ENCODE measurements at regions not wholly inside any gene's neighbourhood (a gene's known extent, or its start where the extent isn't known, plus 50 kb on each side); places are given as distances from the start of the nearest gene placed in this dataset.

GRCh38 chr10:109282510-109282909, 640.8 kb downstream of the XPNPEP1 start:
- no peaks in the 10 kb centered on the region for H3K27me3 ChIP-seq (ENCODE audit: insufficient read depth, low read depth, low read length)

DNA sequence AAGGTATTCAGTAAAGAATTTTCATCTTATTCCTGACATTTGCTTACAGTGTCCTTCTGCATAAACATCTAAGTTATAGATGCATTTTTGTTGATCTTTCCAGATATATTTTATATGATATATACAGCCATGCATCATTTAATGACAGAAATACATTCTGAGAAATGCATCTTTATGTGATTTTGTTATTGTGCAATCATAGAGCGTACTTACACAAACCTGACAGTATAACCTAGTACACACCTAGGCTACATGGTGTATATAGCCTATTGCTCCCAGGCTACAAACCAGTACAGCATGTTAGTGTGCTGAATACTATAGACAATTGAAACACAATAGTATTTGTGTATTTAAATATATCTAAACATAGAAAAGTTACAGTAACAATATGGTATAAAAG, 642.0 kb downstream of the XPNPEP1 start:
- Histone ChIP-seq H3K27ac (ENCODE audit: low read length) (no peak overlapping the region), H3K9me2 (ENCODE audit: insufficient read depth, low read length) (no peaks in the 10 kb centered on the region), H3F3A (ENCODE audit: insufficient read depth, low read length, poor library complexity, severe bottlenecking) (no peaks in the 10 kb centered on the region), H4K20me1 (ENCODE audit: insufficient read depth) (no peaks in the 10 kb centered on the region), H2AFZ (ENCODE audit: low read depth, low read length) (no peak overlapping the region), H3K9me3 (ENCODE audit: low read length) (no peaks in the 10 kb centered on the region), H3K9ac (ENCODE audit: low read length) (no peak overlapping the region), H3K4me2 (ENCODE audit: low read length) (no peak overlapping the region), H3K36me3 (ENCODE audit: insufficient read depth, low read length) (no peaks in the 10 kb centered on the region), H3K4me3 (ENCODE audit: low read length) (no peak overlapping the region), H3K79me2 (replicated peaks; ENCODE audit: insufficient read depth, low read length) (no peaks in the 10 kb centered on the region), H3K27me3 (ENCODE audit: insufficient read depth, low read depth, low read length) (no peaks in the 10 kb centered on the region)
- TF ChIP-seq, protein P1, sequence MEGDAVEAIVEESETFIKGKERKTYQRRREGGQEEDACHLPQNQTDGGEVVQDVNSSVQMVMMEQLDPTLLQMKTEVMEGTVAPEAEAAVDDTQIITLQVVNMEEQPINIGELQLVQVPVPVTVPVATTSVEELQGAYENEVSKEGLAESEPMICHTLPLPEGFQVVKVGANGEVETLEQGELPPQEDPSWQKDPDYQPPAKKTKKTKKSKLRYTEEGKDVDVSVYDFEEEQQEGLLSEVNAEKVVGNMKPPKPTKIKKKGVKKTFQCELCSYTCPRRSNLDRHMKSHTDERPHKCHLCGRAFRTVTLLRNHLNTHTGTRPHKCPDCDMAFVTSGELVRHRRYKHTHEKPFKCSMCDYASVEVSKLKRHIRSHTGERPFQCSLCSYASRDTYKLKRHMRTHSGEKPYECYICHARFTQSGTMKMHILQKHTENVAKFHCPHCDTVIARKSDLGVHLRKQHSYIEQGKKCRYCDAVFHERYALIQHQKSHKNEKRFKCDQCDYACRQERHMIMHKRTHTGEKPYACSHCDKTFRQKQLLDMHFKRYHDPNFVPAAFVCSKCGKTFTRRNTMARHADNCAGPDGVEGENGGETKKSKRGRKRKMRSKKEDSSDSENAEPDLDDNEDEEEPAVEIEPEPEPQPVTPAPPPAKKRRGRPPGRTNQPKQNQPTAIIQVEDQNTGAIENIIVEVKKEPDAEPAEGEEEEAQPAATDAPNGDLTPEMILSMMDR (IDR thresholded peaks at IDR 0.05; ENCODE audit: poor library complexity, severe bottlenecking) = no peak
- TF ChIP-seq RAD21 (conservative IDR thresholded peaks at IDR 0.05) = no peak

More at GRCh38 chr10:109282510-109282909, 640.8 kb downstream of the XPNPEP1 start:
- Histone ChIP-seq H2AFZ (ENCODE audit: low read depth, low read length) (no peak overlapping the region), H3F3A (ENCODE audit: insufficient read depth, low read length, poor library complexity, severe bottlenecking) (no peaks in the 10 kb centered on the region), H3K9me2 (ENCODE audit: insufficient read depth, low read length) (no peaks in the 10 kb centered on the region), H3K4me3 (ENCODE audit: low read length) (no peak overlapping the region), H3K36me3 (ENCODE audit: insufficient read depth, low read length) (no peaks in the 10 kb centered on the region), H3K4me2 (ENCODE audit: low read length) (no peak overlapping the region), H3K79me2 (replicated peaks; ENCODE audit: insufficient read depth, low read length) (no peaks in the 10 kb centered on the region), H3K27ac (ENCODE audit: low read length) (no peak overlapping the region), H3K9me3 (ENCODE audit: low read length) (no peaks in the 10 kb centered on the region), H4K20me1 (ENCODE audit: insufficient read depth) (no peaks in the 10 kb centered on the region), H3K9ac (ENCODE audit: low read length) (no peak overlapping the region)
- TF ChIP-seq, protein P2, sequence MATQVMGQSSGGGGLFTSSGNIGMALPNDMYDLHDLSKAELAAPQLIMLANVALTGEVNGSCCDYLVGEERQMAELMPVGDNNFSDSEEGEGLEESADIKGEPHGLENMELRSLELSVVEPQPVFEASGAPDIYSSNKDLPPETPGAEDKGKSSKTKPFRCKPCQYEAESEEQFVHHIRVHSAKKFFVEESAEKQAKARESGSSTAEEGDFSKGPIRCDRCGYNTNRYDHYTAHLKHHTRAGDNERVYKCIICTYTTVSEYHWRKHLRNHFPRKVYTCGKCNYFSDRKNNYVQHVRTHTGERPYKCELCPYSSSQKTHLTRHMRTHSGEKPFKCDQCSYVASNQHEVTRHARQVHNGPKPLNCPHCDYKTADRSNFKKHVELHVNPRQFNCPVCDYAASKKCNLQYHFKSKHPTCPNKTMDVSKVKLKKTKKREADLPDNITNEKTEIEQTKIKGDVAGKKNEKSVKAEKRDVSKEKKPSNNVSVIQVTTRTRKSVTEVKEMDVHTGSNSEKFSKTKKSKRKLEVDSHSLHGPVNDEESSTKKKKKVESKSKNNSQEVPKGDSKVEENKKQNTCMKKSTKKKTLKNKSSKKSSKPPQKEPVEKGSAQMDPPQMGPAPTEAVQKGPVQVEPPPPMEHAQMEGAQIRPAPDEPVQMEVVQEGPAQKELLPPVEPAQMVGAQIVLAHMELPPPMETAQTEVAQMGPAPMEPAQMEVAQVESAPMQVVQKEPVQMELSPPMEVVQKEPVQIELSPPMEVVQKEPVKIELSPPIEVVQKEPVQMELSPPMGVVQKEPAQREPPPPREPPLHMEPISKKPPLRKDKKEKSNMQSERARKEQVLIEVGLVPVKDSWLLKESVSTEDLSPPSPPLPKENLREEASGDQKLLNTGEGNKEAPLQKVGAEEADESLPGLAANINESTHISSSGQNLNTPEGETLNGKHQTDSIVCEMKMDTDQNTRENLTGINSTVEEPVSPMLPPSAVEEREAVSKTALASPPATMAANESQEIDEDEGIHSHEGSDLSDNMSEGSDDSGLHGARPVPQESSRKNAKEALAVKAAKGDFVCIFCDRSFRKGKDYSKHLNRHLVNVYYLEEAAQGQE (IDR thresholded peaks at IDR 0.05; ENCODE audit: borderline replicate concordance) = no peak
- TF ChIP-seq EZH2 (IDR thresholded peaks at IDR 0.05; ENCODE audit: borderline replicate concordance, insufficient read depth, low read length, poor library complexity, severe bottlenecking) (no peak), SMC3 (conservative IDR thresholded peaks at IDR 0.05; ENCODE audit: poor library complexity) (no peak), TAF1 (IDR thresholded peaks at IDR 0.05; ENCODE audit: low read depth) (no peak), POLR2AphosphoS5 (IDR thresholded peaks at IDR 0.05) (no peak), RAD21 (conservative IDR thresholded peaks at IDR 0.05) (no peak), MXI1 (conservative IDR thresholded peaks at IDR 0.05; ENCODE audit: poor library complexity, severe bottlenecking) (no peak), EP300 (conservative IDR thresholded peaks at IDR 0.05; ENCODE audit: poor library complexity, severe bottlenecking) (no peak)
- TF ChIP-seq, protein P1 (IDR thresholded peaks at IDR 0.05; ENCODE audit: poor library complexity, severe bottlenecking) = no peak
